Right lobe of liver (tissue), 4 donors: ENCODE measurements at regions not wholly inside any gene's neighbourhood (a gene's known extent, or its start where the extent isn't known, plus 50 kb on each side); places are given as distances from the start of the nearest gene placed in this dataset.

Experiments
- CTCF ChIP-seq, 4 donors: fragments of 200-600 bp in 3 of 4; fragments of 450-650 bp in 1 of 4; IDR thresholded peaks; one replicate each; pipeline versions ENCODE4 v1.5.1 to v1.8.0; 2016 to 2022; ENCODE audit warnings: antibody characterized with exemption in 4 of 4, mild to moderate bottlenecking in 2 of 4
- POLR2A ChIP-seq: fragments of 450-650 bp; IDR thresholded peaks from one replicate; pipeline ENCODE4 v1.6.1; 2017; ENCODE audit warnings: antibody characterized with exemption, mild to moderate bottlenecking
- donor health status: DM: no; HTN: no; CAD: no.
- donor health status: DM: no; HTN: no; CAD: no.
- donor health status: DM: no; HTN: yes; CAD: no.

GRCh38 chr4:156495836-156496235 lies 475.8 kb downstream of the PDGFC start:
- TF ChIP-seq CTCF (IDR thresholded peaks at IDR 0.05) (no peak), POLR2A (no peak)
